Pancreas (tissue), 10 donors: ENCODE measurements at regions not wholly inside any gene's neighbourhood (a gene's known extent, or its start where the extent isn't known, plus 50 kb on each side); places are given as distances from the start of the nearest gene placed in this dataset.

ENCODE experiments used
- ATAC-seq, 4 donors: fragments of 200-7000 bp; cut with Tn5 transposase; one replicate each; pipeline versions ENCODE4 v1.8.0 to v1.9.1; 2020; ENCODE audit warnings: mild to moderate bottlenecking in 4 of 4, moderate library complexity in 4 of 4
- DNase-seq, 6 donors: peaks; one replicate each; pipeline ENCODE4 v3.0.0-alpha.2; 2020
- FAIRE-seq: peaks from 2 replicates; lab custom pipeline; 2012; peaks lifted over from hg19 to GRCh38; lab: Jason Lieb, UNC
- H3K27ac ChIP-seq, 4 donors: fragments of 200-600 bp; sonication (generic); 1 replicate in 3 of 4; 2 replicates in 1 of 4; pipeline versions ENCODE4 v1.5.0 to v1.8.0; 2020
- H3K27me3 ChIP-seq, 4 donors: fragments of 200-600 bp; one replicate each; pipeline ENCODE4 v1.8.0; 2021
- H3K36me3 ChIP-seq, 3 donors: fragments of 200-600 bp; sonication (generic) in 1 of 3; one replicate each; pipeline versions ENCODE4 v1.5.0 to v1.8.0; 2020 to 2021
- H3K4me1 ChIP-seq, 3 donors: fragments of 200-600 bp; one replicate each; pipeline ENCODE4 v1.8.0; 2021
- H3K4me3 ChIP-seq, 4 donors: fragments of 200-600 bp; sonication (generic) in 2 of 4; one replicate each; pipeline versions ENCODE4 v1.5.0 to v1.8.0; 2020 to 2021
- H3K9me3 ChIP-seq, 4 donors: fragments of 200-600 bp; one replicate each; pipeline ENCODE4 v1.8.0; 2021
- WGBS, 2 donors: extraction: QIAGEN DNeasy Blood & Tissue Kit; methylation state at CpG; one replicate each; pipeline ENCODE4 v1.1.7; 2013; 5-methylcytosine and 5-hydroxymethylcytosine counted together
- intact Hi-C, 3 donors: fragments of 100-400 bp; cut with DNase I; formaldehyde crosslinking; loops; one replicate each; pipeline versions ENCODE4 v1.11.1 to v1.14.2; 2022
- TF ChIP-seq, protein P1 (sequence below), 4 donors: fragments of 200-600 bp; sonication (generic) in 3 of 4; IDR thresholded peaks; one replicate each; pipeline versions ENCODE4 v1.5.0 to v1.8.0; 2021; ENCODE audit warnings: antibody characterized with exemption in 4 of 4
- donor health status: healthy with polysubstance abuse.
- donor health status: DM: no; HTN: no; CAD: no; lungs with moderate emphysema.
- donor health status: DM: no; HTN: no; CAD: no.
- donor health status: control.
- donor health status: control.
- donor health status: Bipolar disorder and iron deficiency.
- donor health status: DM: yes; HTN: yes; CAD: no.
- donor health status: DM: no; HTN: no; CAD: no.
- donor health status: DM: no; HTN: no; CAD: no.
- donor health status: DM: yes; HTN: yes; CAD: no.

DNA sequence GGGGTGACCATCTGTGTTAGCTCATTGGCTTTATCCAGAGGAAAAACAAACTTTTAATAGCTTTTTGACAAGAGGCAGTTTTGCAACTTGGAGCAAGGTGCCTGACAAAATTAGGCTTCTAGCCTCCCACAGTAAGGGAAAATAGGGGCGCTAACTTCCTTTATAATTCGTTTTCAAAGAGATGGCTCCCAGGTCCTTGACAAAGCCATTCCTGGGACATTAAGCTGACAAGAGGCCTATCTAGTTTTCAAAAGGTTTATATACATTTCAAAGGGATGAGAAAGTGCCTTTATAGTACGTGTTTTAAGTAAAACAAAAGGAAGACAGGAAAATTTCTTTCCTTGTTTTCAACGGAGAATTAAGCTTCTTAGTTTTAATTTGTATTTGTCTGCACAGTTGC is 159.4 kb upstream of the GCFC2 start:
- FAIRE-seq, result no peak
- no peak overlapping the region for H3K4me3 ChIP-seq
- 34% methylated on average over 4 of the region's 4 CpGs for WGBS, 2 donors
- no peak for ATAC-seq
- no peaks in the 10 kb centered on the region for H3K4me1 ChIP-seq
- no peak overlapping the region for H3K27ac ChIP-seq
- intact Hi-C loops, result no loop called here
- H3K27me3 ChIP-seq, result no peaks in the 10 kb centered on the region
- DNase-seq, result no peak
- TF ChIP-seq, protein P1, sequence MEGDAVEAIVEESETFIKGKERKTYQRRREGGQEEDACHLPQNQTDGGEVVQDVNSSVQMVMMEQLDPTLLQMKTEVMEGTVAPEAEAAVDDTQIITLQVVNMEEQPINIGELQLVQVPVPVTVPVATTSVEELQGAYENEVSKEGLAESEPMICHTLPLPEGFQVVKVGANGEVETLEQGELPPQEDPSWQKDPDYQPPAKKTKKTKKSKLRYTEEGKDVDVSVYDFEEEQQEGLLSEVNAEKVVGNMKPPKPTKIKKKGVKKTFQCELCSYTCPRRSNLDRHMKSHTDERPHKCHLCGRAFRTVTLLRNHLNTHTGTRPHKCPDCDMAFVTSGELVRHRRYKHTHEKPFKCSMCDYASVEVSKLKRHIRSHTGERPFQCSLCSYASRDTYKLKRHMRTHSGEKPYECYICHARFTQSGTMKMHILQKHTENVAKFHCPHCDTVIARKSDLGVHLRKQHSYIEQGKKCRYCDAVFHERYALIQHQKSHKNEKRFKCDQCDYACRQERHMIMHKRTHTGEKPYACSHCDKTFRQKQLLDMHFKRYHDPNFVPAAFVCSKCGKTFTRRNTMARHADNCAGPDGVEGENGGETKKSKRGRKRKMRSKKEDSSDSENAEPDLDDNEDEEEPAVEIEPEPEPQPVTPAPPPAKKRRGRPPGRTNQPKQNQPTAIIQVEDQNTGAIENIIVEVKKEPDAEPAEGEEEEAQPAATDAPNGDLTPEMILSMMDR (IDR thresholded peaks at IDR 0.05), result no peak
- no peaks in the 10 kb centered on the region for H3K9me3 ChIP-seq
- H3K36me3 ChIP-seq, result no peaks in the 10 kb centered on the region

DNA sequence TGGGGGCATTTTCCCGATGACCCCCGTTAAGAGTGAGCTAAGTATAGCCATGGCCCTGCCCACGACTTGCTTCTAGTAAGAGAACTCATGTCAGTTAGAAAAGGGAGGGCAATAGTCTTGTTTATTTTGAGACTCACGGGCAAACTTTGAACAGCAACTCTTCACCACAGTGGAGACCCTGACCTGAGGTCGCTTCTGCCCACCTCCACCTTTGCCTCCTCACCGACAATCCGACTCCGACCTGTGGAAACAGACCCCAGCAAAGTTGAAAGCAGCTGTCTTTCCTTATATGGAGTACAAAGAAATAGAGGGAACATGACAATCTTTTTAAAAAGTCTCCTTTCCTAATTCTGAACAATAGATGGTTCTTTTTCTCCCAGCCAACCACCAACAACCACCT is 155.0 kb upstream of the GCFC2 start:
- no peak for FAIRE-seq

GRCh38 chr2:75865083-75865482 is 154.4 kb upstream of the GCFC2 start:
- Histone ChIP-seq H3K27ac (no peak overlapping the region), H3K36me3 (no peaks in the 10 kb centered on the region)

More for the DNA sequence above, 155.0 kb upstream of the GCFC2 start:
- H3K27me3 ChIP-seq, result no peaks in the 10 kb centered on the region
- H3K27ac ChIP-seq, result no peak overlapping the region
- ATAC-seq, result no peak
- H3K4me1 ChIP-seq, result no peaks in the 10 kb centered on the region
- no peak for DNase-seq
- no peaks in the 10 kb centered on the region for H3K36me3 ChIP-seq
- H3K9me3 ChIP-seq, result no peaks in the 10 kb centered on the region
- 39 to 47% methylated on average over 8 of the region's 8 CpGs for WGBS, 2 donors
- TF ChIP-seq, protein P1 (IDR thresholded peaks at IDR 0.05), result no peak
- intact Hi-C loops, result no loop called here
- no peak overlapping the region for H3K4me3 ChIP-seq

GRCh38 chr2:75862547-75862946 is 151.8 kb upstream of the GCFC2 start:
- no peak overlapping the region for H3K4me3 ChIP-seq
- ATAC-seq, result no peak
- no peaks in the 10 kb centered on the region for H3K4me1 ChIP-seq
- no peak for FAIRE-seq
- TF ChIP-seq, protein P1 (IDR thresholded peaks at IDR 0.05), result no peak
- WGBS, 2 donors, result 52 to 64% methylated on average over 3 of the region's 3 CpGs
- intact Hi-C loops, result no loop called here
- no peaks in the 10 kb centered on the region for H3K9me3 ChIP-seq
- H3K36me3 ChIP-seq, result no peaks in the 10 kb centered on the region
- no peak overlapping the region for H3K27ac ChIP-seq
- H3K27me3 ChIP-seq, result no peaks in the 10 kb centered on the region
- no peak for DNase-seq

More at GRCh38 chr2:75865083-75865482, 154.4 kb upstream of the GCFC2 start:
- Histone ChIP-seq H3K4me3 (no peak overlapping the region), H3K9me3 (no peaks in the 10 kb centered on the region), H3K27me3 (no peaks in the 10 kb centered on the region), H3K4me1 (no peaks in the 10 kb centered on the region)
- TF ChIP-seq, protein P1 (IDR thresholded peaks at IDR 0.05), result no peak
- FAIRE-seq (no peak), DNase-seq (no peak), ATAC-seq (no peak)
- intact Hi-C loops, result no loop called here
- WGBS, 2 donors, result 40 to 54% methylated on average over 2 of the region's 2 CpGs

DNA sequence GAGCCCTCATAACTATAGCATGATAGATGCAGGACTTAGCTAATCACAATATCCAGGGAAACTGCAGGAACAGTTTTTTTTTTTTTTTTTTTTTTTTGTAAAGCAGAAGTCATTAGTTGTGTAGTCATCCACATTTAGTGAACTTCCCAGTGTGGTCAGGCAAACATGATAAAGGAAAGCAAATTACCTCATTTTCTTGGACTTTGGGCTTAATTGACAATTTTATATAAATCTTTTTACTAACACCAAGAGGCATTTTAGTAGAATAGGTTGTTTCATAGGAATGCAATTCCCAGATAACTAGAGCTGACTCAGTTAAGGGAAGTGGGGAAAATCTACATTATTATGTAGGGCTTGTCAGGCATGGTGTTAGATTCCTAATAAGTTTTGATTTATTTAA is 142.7 kb upstream of the GCFC2 start:
- H3K27me3 ChIP-seq, result no peaks in the 10 kb centered on the region
- H3K27ac ChIP-seq, result no peak overlapping the region
- no peaks in the 10 kb centered on the region for H3K36me3 ChIP-seq
- H3K4me1 ChIP-seq, result no peaks in the 10 kb centered on the region
- FAIRE-seq, result no peak
- ATAC-seq, result no peak
- H3K9me3 ChIP-seq, result no peaks in the 10 kb centered on the region
- no peak overlapping the region for H3K4me3 ChIP-seq
- intact Hi-C loops, result no loop called here
- TF ChIP-seq, protein P1 (IDR thresholded peaks at IDR 0.05), result no peak
- no peak for DNase-seq
